Neural crest cell (in vitro differentiated cells): ENCODE measurements at regions not wholly inside any gene's neighbourhood (a gene's known extent, or its start where the extent isn't known, plus 50 kb on each side); places are given as distances from the start of the nearest gene placed in this dataset.

ENCODE experiments used
- DNase-seq: peaks from one replicate; pipeline ENCODE4 v3.0.0; 2021; ENCODE audit warnings: low read depth, mixed read lengths, low spot score
- H3K27ac Mint-ChIP-seq: one replicate; pipeline ENCODE4 v1.8.0; 2021; ENCODE audit warnings: mild to moderate bottlenecking, mixed read lengths; ENCODE audit not compliant: unreplicated experiment
- H3K27me3 Mint-ChIP-seq: 2 replicates; pipeline ENCODE4 v1.8.0; 2021; ENCODE audit warnings: low read depth, mild to moderate bottlenecking, mixed read lengths
- H3K36me3 Mint-ChIP-seq: 2 replicates; pipeline ENCODE4 v1.8.0; 2021; ENCODE audit warnings: low read depth, mild to moderate bottlenecking, mixed read lengths
- H3K4me1 Mint-ChIP-seq: 2 replicates; pipeline ENCODE4 v1.8.0; 2021; ENCODE audit warnings: mixed read lengths
- H3K4me3 Mint-ChIP-seq: one replicate; pipeline ENCODE4 v1.8.0; 2021; ENCODE audit warnings: mild to moderate bottlenecking, mixed read lengths
- H3K9me3 Mint-ChIP-seq: 2 replicates; pipeline ENCODE4 v1.8.0; 2021; ENCODE audit warnings: mixed read lengths
- TF ChIP-seq, protein P1 (sequence below): fragments of 200-600 bp; sonication (generic); conservative IDR thresholded peaks from 2 replicates; pipeline ENCODE4 v1.5.0; 2021; ENCODE audit warnings: antibody characterized with exemption, mild to moderate bottlenecking

DNA sequence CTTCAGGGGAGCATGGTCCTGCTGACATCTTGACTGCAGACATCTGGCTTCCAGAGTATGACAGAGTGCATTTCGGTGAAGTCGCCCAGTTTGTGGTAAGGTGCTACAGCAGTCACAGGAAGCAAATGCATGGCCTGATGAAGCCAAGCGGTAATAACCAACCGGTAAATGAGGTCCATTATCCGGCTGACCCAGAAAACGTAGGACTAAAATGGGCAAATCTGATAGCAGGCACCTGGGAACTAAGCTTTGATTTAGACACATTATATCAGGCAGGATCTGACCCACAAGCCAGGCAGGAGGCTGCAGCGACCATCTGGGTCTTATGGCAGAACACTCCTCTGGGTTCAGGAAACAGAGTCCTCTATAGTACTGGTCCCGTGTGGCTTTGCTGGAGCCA is 454.6 kb downstream of the GADD45G start:
- Mint-ChIP-seq H3K4me3 (no peak overlapping the region), H3K36me3 (no peaks in the 10 kb centered on the region), H3K9me3 (peaks cover 5% of the 10 kb centered on the region), H3K4me1 (no peaks in the 10 kb centered on the region), H3K27me3 (peaks cover 2% of the 10 kb centered on the region), H3K27ac (no peak overlapping the region)
- TF ChIP-seq, protein P1, sequence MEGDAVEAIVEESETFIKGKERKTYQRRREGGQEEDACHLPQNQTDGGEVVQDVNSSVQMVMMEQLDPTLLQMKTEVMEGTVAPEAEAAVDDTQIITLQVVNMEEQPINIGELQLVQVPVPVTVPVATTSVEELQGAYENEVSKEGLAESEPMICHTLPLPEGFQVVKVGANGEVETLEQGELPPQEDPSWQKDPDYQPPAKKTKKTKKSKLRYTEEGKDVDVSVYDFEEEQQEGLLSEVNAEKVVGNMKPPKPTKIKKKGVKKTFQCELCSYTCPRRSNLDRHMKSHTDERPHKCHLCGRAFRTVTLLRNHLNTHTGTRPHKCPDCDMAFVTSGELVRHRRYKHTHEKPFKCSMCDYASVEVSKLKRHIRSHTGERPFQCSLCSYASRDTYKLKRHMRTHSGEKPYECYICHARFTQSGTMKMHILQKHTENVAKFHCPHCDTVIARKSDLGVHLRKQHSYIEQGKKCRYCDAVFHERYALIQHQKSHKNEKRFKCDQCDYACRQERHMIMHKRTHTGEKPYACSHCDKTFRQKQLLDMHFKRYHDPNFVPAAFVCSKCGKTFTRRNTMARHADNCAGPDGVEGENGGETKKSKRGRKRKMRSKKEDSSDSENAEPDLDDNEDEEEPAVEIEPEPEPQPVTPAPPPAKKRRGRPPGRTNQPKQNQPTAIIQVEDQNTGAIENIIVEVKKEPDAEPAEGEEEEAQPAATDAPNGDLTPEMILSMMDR = no peak
- DNase-seq = no peak

DNA sequence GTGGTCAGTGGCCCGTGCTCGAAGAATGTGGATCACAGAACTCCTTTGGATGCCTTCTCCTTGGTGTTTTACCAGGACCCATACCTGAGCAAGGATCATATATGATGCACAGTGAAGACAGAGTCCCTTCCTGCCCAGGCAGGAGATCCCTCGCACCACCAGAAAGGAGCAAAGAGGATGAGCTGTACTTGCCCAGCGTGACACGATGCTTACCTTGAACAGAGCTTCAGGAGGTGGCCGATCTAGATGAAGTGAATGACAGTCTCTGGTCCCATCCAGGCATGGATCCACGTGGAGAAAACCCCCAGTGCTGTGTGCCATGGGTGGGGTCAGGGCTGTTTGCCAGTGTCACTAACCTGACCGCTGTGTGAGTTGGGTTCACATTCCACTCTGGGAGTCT is 455.4 kb downstream of the GADD45G start:
- no peak for DNase-seq
- Mint-ChIP-seq H3K4me1 (no peaks in the 10 kb centered on the region), H3K27ac (no peak overlapping the region), H3K27me3 (no peaks in the 10 kb centered on the region), H3K36me3 (no peaks in the 10 kb centered on the region), H3K9me3 (peaks cover 5% of the 10 kb centered on the region), H3K4me3 (no peak overlapping the region)
- TF ChIP-seq, protein P1 = no peak

DNA sequence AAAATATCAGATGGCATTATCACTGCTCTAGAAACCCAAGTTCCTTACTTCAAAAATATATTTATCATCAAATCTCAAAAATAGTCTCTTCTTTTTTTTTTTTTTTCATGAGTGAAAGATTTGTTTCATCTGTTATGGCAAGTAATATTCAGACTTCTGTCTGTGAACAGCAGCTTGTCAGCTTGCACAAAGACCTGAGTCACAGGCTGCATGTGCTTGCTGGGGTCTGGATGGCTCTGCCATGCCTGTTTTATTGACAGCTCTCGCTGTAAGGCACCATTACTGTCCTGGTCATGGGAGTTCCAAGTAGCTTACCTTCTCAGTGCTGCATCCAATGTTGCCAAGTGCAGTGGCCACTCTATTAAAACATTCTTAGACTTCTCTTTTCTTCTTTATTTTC is 456.4 kb downstream of the GADD45G start:
- H3K4me3 Mint-ChIP-seq = no peak overlapping the region
- no peak overlapping the region for H3K27ac Mint-ChIP-seq
- no peaks in the 10 kb centered on the region for H3K27me3 Mint-ChIP-seq
- H3K9me3 Mint-ChIP-seq = peaks cover 1% of the 10 kb centered on the region
- no peak for DNase-seq
- H3K4me1 Mint-ChIP-seq = no peaks in the 10 kb centered on the region
- H3K36me3 Mint-ChIP-seq = no peaks in the 10 kb centered on the region
- TF ChIP-seq, protein P1 = no peak

DNA sequence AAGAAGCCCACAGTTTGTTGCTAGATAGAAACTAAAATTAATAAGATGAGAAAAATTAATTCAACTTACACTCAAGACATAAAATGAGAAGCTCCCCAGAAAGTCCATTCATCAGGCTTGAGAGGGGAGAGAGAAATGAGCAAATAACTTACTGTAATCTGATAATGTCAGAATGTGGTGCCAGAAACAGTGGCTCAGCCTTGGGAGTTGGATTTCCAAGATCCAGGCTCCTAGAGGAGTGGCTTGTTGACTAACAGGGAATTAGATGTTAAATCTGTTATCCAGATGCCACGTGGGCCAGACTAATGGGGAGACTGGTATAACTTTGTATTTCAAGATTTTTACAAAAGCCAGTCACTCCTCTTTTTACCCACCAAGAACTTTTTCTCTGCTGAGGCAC is 458.2 kb downstream of the GADD45G start:
- no peaks in the 10 kb centered on the region for H3K27me3 Mint-ChIP-seq
- TF ChIP-seq, protein P1 = no peak
- no peak overlapping the region for H3K27ac Mint-ChIP-seq
- H3K4me3 Mint-ChIP-seq = no peak overlapping the region
- DNase-seq = no peak
- H3K36me3 Mint-ChIP-seq = no peaks in the 10 kb centered on the region
- no peaks in the 10 kb centered on the region for H3K9me3 Mint-ChIP-seq
- no peaks in the 10 kb centered on the region for H3K4me1 Mint-ChIP-seq

DNA sequence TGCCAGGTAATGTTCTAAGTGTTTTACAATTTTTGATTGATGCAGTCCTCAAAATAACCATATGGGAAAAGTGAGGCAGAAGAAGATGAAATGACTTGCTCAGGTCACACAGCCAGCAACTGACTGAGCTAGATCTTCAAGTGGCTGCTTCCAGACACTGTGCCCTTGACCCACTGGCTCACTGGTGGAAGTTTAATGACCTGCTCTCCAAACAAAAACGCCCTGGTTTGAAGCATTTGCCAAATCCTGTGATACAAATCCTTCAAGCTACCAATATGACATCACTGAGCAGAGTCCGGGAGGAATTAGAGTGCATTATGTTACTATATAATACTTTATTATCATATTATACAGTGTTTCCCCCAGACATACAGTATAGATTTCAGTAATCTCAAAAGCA is 459.4 kb downstream of the GADD45G start:
- Mint-ChIP-seq H3K4me1 (no peaks in the 10 kb centered on the region), H3K36me3 (no peaks in the 10 kb centered on the region), H3K4me3 (no peak overlapping the region), H3K27ac (no peak overlapping the region), H3K27me3 (peaks cover 4% of the 10 kb centered on the region), H3K9me3 (no peaks in the 10 kb centered on the region)
- TF ChIP-seq, protein P1 = no peak
- DNase-seq = no peak

DNA sequence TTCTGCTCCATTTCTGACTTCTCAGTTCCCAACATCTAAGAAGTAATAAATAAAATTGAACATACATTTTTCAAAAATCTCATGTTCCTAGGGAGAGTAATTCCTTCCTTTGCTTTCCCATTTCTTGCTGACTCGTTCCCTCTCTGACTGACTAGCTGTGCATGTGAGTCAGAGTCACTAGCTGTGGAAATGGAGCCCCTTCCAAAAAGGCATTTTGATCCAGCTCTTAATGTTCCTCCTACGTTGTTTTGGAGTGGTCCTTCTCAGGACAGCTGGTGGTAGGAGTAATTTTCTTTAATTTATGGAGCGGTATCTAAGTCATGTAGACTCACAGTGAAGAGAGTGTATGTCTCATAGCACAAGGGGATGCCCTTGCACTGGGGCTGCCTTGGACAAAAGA is 460.2 kb downstream of the GADD45G start:
- no peak overlapping the region for H3K27ac Mint-ChIP-seq
- no peaks in the 10 kb centered on the region for H3K36me3 Mint-ChIP-seq
- H3K4me3 Mint-ChIP-seq = no peak overlapping the region
- DNase-seq = no peak
- H3K4me1 Mint-ChIP-seq = no peaks in the 10 kb centered on the region
- TF ChIP-seq, protein P1 = no peak
- peaks cover 4% of the 10 kb centered on the region for H3K27me3 Mint-ChIP-seq
- H3K9me3 Mint-ChIP-seq = no peaks in the 10 kb centered on the region
